Activated naive CD8-positive, alpha-beta T cell treated with anti-CD3 and anti-CD28 coated beads for 36 hours (primary cell): ENCODE measurements at regions not wholly inside any gene's neighbourhood (a gene's known extent, or its start where the extent isn't known, plus 50 kb on each side); places are given as distances from the start of the nearest gene placed in this dataset.

ENCODE experiments used
- DNase-seq: peaks from one replicate; pipeline ENCODE4 v3.0.0; 2021
- H3K27ac Mint-ChIP-seq: one replicate; pipeline ENCODE4 v1.8.0; 2022; ENCODE audit warnings: mild to moderate bottlenecking, moderate library complexity, mixed read lengths
- H3K27me3 Mint-ChIP-seq: one replicate; pipeline ENCODE4 v1.8.0; 2022; ENCODE audit warnings: mild to moderate bottlenecking, mixed read lengths
- H3K36me3 Mint-ChIP-seq: one replicate; pipeline ENCODE4 v1.8.0; 2021; ENCODE audit warnings: mild to moderate bottlenecking, mixed read lengths
- H3K4me1 Mint-ChIP-seq: one replicate; pipeline ENCODE4 v1.8.0; 2021; ENCODE audit warnings: mixed read lengths
- H3K4me3 Mint-ChIP-seq: one replicate; pipeline ENCODE4 v1.8.0; 2022; ENCODE audit warnings: mild to moderate bottlenecking, moderate library complexity, mixed read lengths
- H3K9me3 Mint-ChIP-seq: one replicate; pipeline ENCODE4 v1.8.0; 2022; ENCODE audit warnings: mixed read lengths

DNA sequence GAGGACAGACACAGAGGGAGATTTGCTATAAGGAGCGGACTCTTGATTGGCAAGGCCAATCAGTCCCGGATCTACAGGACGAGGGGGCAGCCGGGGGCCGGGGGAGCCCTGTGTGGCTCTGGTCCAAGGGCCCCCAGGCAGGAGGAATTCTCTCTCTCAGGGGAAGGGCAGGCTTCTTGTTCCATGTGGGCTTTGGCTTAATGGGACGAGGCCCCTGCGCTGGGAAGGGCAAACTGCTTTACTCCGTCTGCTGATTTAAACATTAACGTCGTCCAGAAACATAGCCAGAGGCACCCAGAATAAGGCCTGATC is 75.9 kb downstream of the TMEM18 start:
- no peak overlapping the region for H3K4me3 Mint-ChIP-seq
- H3K27me3 Mint-ChIP-seq, result no peaks in the 10 kb centered on the region
- H3K4me1 Mint-ChIP-seq, result no peaks in the 10 kb centered on the region
- no peak for DNase-seq
- H3K27ac Mint-ChIP-seq, result no peak overlapping the region
- no peaks in the 10 kb centered on the region for H3K9me3 Mint-ChIP-seq
- no peaks in the 10 kb centered on the region for H3K36me3 Mint-ChIP-seq

DNA sequence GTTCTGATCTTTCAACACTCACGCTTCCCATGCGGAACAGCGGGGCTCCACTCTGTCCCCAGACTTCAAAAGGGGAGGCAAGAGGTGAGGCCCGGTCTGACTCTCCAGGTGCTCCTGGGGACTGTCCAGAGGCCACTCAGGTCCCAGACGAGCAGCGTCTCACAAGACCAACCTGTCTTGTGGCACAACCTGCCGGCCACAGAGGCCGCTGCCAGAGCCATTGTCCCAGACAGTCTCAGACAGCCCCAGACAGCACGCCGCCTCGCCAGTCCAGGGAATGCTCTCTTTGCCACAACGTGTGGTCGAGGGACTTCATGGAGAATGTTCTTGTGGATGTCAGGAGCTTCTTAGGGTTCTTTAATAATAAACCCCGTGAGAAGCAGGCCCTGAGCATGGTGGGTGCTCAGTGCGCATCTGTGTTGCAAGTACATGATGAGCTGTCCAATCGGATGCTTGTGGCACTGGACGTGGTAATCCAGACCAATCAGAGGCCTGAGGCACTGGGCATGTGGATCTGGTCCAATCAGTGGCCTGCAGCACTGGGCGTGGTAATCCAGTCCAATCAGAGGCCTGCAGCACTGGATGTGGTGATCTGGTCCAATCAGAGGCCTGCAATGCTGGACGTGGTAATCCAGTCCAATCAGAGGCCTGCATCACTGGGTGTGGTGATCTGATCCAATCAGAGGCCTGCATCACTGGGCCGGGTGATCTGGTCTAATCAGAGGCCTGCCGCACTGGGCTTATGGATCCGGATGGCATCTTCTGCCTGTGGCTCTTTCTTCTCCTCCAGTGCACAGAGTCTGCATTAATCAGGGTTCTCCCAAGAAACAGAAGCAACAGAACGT is 76.4 kb downstream of the TMEM18 start:
- no peak for DNase-seq
- H3K27me3 Mint-ChIP-seq, result no peaks in the 10 kb centered on the region
- no peaks in the 10 kb centered on the region for H3K4me1 Mint-ChIP-seq
- H3K36me3 Mint-ChIP-seq, result no peaks in the 10 kb centered on the region
- no peaks in the 10 kb centered on the region for H3K9me3 Mint-ChIP-seq
- H3K27ac Mint-ChIP-seq, result no peak overlapping the region
- no peak overlapping the region for H3K4me3 Mint-ChIP-seq

DNA sequence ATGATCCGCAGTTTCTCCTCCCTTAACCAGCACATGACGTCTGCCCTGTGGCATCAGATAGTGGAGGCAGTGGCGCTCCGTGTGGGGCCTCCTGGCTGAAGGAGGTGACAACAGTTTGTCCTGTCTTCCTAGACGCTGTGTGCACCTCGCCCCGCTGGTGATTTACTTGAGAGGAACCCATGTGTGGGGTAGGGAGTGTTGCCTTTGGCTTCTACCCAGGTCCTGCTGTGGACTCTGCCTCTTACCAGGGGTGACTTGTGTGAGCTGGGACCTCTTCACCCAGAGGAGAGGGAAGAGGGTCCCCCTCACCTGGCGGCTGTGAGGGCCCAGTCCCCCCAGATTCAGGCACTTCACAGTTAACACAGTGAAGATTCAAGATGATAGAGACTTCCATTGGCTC is 77.6 kb downstream of the TMEM18 start:
- H3K36me3 Mint-ChIP-seq, result no peaks in the 10 kb centered on the region
- no peak overlapping the region for H3K4me3 Mint-ChIP-seq
- no peaks in the 10 kb centered on the region for H3K27me3 Mint-ChIP-seq
- no peaks in the 10 kb centered on the region for H3K9me3 Mint-ChIP-seq
- no peaks in the 10 kb centered on the region for H3K4me1 Mint-ChIP-seq
- no peak for DNase-seq
- H3K27ac Mint-ChIP-seq, result no peak overlapping the region

DNA sequence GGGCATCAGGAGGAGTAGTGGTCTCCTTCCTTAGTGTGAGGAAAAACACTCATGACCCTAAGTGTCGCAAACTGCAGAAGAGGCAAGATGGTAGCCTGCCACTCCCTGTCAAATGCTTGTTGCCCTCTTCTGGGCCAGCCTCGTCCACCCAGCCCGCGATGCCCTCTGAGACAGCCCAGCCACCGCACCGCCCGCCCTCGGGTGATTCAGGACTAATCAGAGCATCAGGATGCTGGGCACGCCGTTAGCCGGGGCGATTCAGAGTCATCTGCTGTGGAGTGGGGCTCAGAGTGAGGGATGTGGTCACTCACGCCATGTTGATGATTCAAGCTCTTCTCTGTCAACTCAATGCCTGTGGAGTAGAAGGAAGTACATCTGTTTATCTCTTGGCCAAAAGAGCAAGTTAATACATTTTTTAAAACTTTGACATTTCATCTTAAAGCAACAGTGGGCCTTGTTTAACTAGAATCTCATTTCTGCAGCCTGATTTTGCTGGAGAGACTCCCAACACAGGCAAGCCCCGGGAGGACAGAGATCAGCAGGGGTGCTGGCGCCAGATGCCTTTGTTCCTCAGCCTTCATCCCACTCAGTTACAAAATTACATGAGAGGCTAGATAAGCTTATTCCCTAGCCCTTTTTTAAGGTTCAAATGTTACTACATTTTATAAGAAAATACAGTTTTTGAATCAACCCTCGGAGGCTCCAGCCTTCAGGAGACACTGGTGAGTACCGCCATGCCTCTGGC is 79.0 kb downstream of the TMEM18 start:
- H3K4me3 Mint-ChIP-seq, result no peak overlapping the region
- no peak overlapping the region for H3K27ac Mint-ChIP-seq
- no peaks in the 10 kb centered on the region for H3K9me3 Mint-ChIP-seq
- no peaks in the 10 kb centered on the region for H3K27me3 Mint-ChIP-seq
- no peaks in the 10 kb centered on the region for H3K4me1 Mint-ChIP-seq
- no peaks in the 10 kb centered on the region for H3K36me3 Mint-ChIP-seq
- DNase-seq, result no peak

DNA sequence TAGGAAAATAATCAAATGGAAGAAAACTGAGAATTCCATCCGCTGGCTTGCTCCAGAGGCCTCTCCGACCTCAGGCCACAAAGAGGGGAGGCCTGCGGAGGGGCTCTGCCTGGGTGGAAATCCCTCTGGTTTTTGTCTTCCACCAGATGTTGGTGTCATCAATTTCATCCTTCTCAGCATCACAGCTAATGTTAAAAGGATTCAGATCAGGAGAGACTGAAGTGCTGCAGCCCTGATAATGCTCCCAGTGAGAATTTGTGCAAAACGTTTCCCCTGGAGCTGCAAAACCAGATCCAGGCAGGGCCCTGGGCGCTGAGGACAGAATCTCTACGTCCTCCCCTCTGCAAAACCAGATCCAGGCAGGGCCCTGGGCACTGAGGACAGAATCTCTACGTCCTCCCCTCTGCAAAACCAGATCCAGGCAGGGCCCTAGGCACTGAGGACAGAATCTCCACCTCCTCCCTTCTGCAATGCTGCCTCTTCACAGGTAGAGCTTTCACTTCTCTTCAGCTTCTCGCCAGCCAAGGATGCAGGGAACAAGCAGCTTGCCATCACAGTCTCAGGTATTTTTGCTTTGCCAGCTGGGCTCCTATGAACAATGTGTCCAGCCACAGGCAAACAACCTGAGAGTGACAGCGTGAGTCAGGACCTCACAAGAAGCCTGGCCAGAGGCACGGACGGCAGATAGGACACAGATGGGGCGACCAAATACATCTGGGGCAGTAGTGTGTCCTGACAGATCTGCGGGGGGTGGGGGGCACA is 81.2 kb downstream of the TMEM18 start:
- no peak overlapping the region for H3K27ac Mint-ChIP-seq

DNA sequence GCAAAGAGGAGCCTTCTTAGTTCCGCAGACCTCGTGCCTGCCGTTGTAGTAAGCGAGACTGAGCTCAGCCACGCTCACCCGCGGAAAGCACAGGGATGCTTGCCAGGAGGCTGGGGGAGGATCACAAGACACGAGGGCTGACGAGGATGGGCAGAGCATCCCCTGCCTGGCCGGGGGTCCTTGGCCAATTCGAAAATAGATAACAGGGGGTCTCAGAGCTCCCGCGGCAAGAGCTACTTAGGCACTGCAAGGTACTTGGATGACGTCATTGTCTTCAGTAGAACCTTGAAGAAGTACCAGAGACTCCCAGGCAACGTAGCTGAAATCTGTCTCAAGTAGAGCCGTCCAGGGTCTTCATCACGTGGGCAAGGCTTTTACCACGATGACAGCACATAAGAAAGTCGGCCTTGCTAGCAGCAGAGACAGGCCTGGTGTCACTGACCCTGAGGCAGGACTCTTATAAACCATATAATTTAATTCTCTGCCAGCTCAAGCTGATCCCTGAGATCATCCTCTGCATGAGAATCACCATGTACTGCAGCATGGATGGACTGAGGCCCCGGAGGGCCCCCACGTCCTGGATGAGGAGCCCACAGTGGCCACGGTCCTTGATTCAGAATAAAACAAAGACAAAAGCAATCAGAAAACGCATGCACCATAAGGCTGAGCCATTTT is 81.9 kb downstream of the TMEM18 start:
- no peak for DNase-seq
- H3K27me3 Mint-ChIP-seq, result peaks cover 4% of the 10 kb centered on the region
- H3K36me3 Mint-ChIP-seq, result no peaks in the 10 kb centered on the region
- H3K9me3 Mint-ChIP-seq, result no peaks in the 10 kb centered on the region
- no peak overlapping the region for H3K4me3 Mint-ChIP-seq
- H3K4me1 Mint-ChIP-seq, result no peaks in the 10 kb centered on the region
- H3K27ac Mint-ChIP-seq, result no peak overlapping the region

More for the DNA sequence above, 81.2 kb downstream of the TMEM18 start:
- H3K4me1 Mint-ChIP-seq, result no peaks in the 10 kb centered on the region
- no peaks in the 10 kb centered on the region for H3K27me3 Mint-ChIP-seq
- no peak for DNase-seq
- H3K36me3 Mint-ChIP-seq, result no peaks in the 10 kb centered on the region
- no peaks in the 10 kb centered on the region for H3K9me3 Mint-ChIP-seq
- H3K4me3 Mint-ChIP-seq, result no peak overlapping the region

DNA sequence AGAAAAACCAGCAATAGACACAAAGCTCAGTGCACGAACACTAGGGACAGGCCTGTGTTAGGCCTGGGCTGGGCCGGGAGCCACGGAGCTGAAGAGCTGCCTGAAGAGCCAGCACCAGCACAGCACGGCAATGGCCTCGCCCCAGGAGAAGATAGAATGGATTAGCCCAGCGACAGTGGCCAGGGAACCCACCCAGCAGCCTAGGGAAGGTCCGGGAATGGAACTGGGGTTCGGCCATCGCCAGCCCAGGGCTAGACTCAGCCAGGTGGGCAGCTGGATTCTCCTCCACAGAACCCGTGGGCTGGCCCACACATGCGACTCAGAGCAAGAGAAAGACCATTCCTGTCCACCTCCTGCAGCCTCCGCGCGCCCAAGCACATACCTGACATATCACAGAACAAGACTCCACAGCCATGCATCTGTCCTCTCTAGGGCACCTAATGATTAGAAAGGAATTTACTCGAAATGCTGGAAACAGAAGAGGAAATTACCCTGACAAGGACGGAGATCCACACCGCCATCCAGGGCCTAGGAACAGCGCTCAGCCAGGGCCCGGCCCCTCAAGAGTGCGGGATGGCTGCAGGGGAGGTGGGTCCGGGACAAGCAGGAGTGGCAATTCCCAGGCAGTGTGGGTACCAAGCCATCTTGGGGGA is 82.8 kb downstream of the TMEM18 start:
- DNase-seq, result no peak
- peaks cover 4% of the 10 kb centered on the region for H3K27me3 Mint-ChIP-seq
- H3K36me3 Mint-ChIP-seq, result no peaks in the 10 kb centered on the region
- no peaks in the 10 kb centered on the region for H3K4me1 Mint-ChIP-seq
- H3K9me3 Mint-ChIP-seq, result no peaks in the 10 kb centered on the region
- no peak overlapping the region for H3K27ac Mint-ChIP-seq
- no peak overlapping the region for H3K4me3 Mint-ChIP-seq

DNA sequence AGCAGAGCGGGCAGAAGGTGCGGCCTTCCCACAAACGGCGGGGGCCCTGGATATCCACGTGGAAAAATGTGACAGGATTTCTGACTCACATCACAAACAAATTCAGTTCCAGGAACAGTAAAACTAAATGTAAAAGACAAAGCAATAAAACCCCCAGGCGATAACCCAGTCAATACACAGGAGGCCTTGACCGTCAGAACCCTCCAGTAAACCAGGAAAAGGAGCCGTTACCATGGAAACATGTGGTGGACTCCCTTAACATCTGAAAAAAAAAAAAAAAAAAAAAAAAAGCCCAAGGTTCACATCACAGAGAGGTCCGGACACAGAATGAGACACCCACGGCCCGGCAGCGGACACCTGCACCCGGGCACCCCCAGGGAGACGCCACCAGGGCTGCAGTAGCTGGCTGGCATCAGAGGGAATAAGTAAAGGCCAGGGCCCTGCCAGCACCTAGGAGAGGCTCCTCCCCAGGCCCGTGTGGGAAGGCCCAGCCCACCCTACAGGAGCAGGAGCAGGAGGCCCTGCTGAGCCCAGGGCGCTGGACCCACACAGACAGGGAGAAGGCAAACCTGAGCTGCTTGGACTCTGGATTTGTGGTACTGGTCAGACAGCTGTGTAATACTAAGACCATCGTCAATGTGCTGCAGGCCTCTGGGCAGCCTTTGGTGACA is 83.7 kb downstream of the TMEM18 start:
- Mint-ChIP-seq H3K9me3 (no peaks in the 10 kb centered on the region), H3K4me1 (no peaks in the 10 kb centered on the region), H3K27me3 (peaks cover 13% of the 10 kb centered on the region), H3K36me3 (no peaks in the 10 kb centered on the region), H3K4me3 (no peak overlapping the region), H3K27ac (no peak overlapping the region)
- no peak for DNase-seq

DNA sequence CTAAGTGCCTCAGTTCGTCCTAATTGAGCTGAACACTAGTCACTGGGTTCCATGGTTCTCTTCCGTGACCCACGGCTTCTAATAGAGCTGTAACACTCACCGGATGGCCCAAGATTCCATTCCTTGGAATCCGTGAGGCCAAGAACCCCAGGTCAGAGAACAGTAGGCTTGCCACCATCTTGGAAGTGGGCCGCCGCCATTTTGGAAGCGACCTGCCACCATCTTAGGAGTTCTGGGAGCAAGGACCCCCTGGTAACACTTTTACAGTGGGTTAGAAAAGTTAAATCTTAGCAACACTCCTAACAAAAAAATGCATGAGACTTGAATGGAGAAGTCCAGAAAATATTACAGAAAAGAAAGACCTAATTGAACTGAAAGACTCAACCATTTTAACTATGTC is 84.5 kb downstream of the TMEM18 start:
- Mint-ChIP-seq H3K27me3 (peaks cover 14% of the 10 kb centered on the region), H3K9me3 (no peaks in the 10 kb centered on the region), H3K4me3 (no peak overlapping the region), H3K27ac (no peak overlapping the region), H3K4me1 (no peaks in the 10 kb centered on the region), H3K36me3 (no peaks in the 10 kb centered on the region)
- no peak for DNase-seq

DNA sequence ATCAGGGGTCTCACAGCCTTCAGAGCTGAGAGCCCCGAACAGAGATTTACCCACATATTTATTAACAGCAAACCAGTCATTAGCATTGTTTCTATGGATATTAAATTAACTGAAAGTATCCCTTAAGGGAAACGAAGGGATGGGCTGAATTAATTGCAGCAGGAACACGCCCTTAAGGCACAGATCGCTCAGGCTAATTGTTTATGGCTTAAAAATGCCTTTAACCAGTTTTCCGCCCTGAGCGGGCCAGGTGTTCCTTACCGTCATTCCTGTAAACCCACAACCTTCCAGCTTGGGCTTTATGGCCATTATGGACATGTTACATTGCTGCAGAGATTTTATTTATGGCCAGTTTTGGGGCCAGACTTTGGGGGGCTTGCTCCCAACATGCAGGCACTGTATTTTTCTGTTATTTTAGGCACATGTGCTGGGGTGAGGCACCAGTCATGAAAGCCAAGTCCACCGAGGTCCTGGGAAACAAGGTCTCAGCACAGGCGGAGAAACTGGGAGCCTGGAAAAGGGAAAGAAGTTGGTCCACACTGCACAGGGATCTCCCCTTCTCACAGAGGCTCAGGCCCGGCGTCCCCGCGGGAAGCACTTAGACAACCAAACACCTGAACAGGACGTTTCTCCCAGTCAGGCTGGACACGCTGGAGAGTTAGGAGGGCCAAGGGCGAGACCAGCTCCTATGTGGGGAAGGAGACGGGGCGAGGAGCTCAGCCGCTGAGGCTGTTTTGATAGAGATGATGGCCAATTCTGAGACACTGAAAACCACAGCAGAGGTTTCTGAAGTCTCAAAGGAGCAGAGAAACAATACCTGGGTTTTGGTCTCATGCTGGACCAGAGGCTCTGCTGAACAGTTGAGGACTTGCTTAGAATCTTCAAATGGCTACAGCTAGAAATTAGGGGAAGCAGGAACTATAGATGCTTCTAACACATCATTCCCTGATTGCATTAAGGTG is 86.7 kb downstream of the TMEM18 start:
- Mint-ChIP-seq H3K9me3 (no peaks in the 10 kb centered on the region), H3K36me3 (no peaks in the 10 kb centered on the region), H3K27ac (no peak overlapping the region), H3K4me1 (peaks cover 1% of the 10 kb centered on the region), H3K27me3 (peaks cover 26% of the 10 kb centered on the region), H3K4me3 (no peak overlapping the region)
- DNase-seq, result no peak

DNA sequence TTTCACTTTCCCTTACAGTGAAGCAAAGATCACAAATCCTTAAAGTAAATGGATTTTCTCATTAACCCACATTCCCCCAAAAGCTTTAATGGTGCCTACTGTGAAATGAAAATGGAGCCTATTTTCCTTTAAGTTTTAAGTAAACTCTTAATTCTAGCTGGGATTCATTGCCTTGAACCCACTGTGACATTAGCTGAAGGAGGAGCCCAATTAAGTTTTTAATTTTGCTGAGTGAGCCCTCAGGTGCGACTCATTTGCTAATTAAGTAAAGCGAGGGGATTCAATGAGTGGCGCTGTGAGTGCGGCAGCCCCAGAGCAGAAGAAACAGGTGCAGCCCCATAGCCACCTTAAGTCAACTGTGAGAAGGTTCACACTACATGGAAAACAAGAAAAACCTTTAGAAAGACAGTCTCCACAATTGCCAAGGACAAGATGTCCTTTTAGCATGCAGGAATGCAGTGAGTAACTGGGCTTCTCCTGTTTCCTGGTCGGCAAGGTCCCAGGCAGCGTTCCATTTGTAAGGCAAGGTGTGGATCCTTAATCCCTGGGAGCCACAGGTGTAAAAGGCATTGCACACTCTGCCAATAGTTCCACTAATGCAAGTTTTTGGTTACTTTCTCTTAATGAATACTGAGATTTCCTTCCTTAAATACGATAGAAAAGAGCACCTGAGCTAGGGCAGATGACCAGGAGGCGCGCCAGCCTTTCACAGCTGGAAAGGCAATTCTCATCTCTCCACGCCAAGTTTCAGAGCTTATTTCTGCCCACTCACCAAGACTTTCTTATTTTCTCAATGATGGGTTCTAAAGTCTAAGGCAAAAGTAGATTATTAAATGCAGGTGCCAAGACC is 87.7 kb downstream of the TMEM18 start:
- Mint-ChIP-seq H3K27ac (no peak overlapping the region), H3K36me3 (no peaks in the 10 kb centered on the region), H3K27me3 (peaks cover 32% of the 10 kb centered on the region), H3K9me3 (no peaks in the 10 kb centered on the region), H3K4me1 (peaks cover 11% of the 10 kb centered on the region), H3K4me3 (no peak overlapping the region)
- DNase-seq, result no peak

DNA sequence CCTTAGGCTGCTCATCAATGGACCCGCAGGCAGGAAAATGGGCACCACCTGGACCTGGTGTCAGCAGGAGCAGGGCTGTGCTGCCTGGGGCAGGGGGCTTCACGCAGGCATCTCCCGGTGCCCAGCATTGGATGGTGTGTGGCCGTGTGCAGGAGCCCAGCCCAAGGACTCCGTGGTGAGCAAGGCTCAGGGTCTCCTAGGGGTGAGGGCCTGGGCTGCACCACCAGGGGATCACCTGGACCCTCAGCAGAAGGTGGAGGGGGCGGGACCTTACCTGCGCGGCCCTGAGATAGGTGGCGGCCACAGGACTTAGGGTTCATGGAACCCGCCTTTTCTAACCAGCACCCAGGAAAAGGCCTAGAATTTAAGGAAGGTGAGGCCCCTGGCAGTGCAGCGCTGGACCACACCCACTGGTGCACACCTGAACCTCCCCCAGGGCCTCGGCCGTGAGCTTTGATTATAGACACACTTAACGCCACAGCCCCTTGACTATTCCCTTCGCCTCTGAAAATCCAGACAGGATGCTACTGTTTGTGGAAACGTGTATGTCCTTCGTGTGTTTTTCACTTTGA is 89.0 kb downstream of the TMEM18 start:
- Mint-ChIP-seq H3K27ac (no peak overlapping the region), H3K4me1 (peaks cover 12% of the 10 kb centered on the region), H3K36me3 (no peaks in the 10 kb centered on the region), H3K4me3 (no peak overlapping the region), H3K9me3 (no peaks in the 10 kb centered on the region), H3K27me3 (peaks cover 36% of the 10 kb centered on the region)
- DNase-seq, result no peak
